GM12878 (cell line): ENCODE measurements at regions not wholly inside any gene's neighbourhood (a gene's known extent, or its start where the extent isn't known, plus 50 kb on each side); places are given as distances from the start of the nearest gene placed in this dataset.

Experiments used
- ATAC-seq: fragments of 200-7000 bp; cut with Tn5 transposase; 3 replicates; pipeline ENCODE4 v1.9.1; 2020; ENCODE audit warnings: mild to moderate bottlenecking, moderate library complexity
- BruUV-seq: library from RNA; stranded (reverse); fragments of 400-500 nt; replicated peaks from 2 replicates; lab custom pipeline; 2021; lab: Mats Ljungman, UMichigan
- CTCF ChIA-PET: fragments of 300-600 bp; sonication (Branson Sonifier 250); formaldehyde crosslinking; extraction: SDS; loops from one replicate; lab custom pipeline; 2021; ENCODE audit warnings: inconsistent platforms; lab: Yijun Ruan, JAX
- POLR2A ChIA-PET: fragments of 350-600 bp; formaldehyde crosslinking; extraction: SDS; loops from one replicate; lab custom pipeline; 2021; ENCODE audit warnings: inconsistent platforms; lab: Charles Lee
- RAD21 ChIA-PET: fragments of 300-600 bp; sonication (Branson Sonifier 250); formaldehyde crosslinking; loops from one replicate; lab custom pipeline; 2023; ENCODE audit warnings: antibody characterized with exemption; ENCODE audit not compliant: unreplicated experiment; lab: Charles Lee
- SMC1A ChIA-PET: fragments of 300-600 bp; sonication (Branson Sonifier 250); formaldehyde crosslinking; loops from one replicate; lab custom pipeline; 2023; ENCODE audit not compliant: unreplicated experiment, uncharacterized antibody; lab: Charles Lee
- DNase-seq: peaks from one replicate; pipeline ENCODE4 v3.0.0-alpha.2; 2011; ENCODE audit warnings: low read depth, low spot score
- FAIRE-seq: peaks from 3 replicates; lab custom pipeline; 2011; peaks lifted over from hg19 to GRCh38; lab: Jason Lieb, UNC
- H2AFZ ChIP-seq: 2 replicates; pipeline ENCODE4 v1.6.0; 2011; ENCODE audit warnings: low read depth, low read length, control low read depth; ENCODE audit not compliant: control insufficient read depth
- H3K27ac ChIP-seq: 2 replicates; pipeline ENCODE4 v1.5.1; 2011; ENCODE audit warnings: control low read depth; ENCODE audit not compliant: control insufficient read depth, insufficient read depth
- H3K27me3 ChIP-seq, 2 experiments: replicated peaks in 1 of 2; 2 replicates each; pipeline versions ENCODE4 v1.6.0 to v1.6.1; 2011; ENCODE audit warnings: low read length in 1 of 2; ENCODE audit not compliant: control insufficient read depth in 2 of 2, insufficient read depth in 2 of 2
- H3K36me3 ChIP-seq, 2 experiments: 2 replicates each; pipeline ENCODE4 v1.5.1; 2011; ENCODE audit warnings: low read length in 1 of 2; ENCODE audit not compliant: control insufficient read depth in 2 of 2, insufficient read depth in 2 of 2
- H3K4me1 ChIP-seq: 2 replicates; pipeline ENCODE4 v1.6.1; 2011; ENCODE audit warnings: mild to moderate bottlenecking, low read length, moderate library complexity, mixed read lengths; ENCODE audit not compliant: control insufficient read depth, insufficient read depth
- H3K4me2 ChIP-seq: 2 replicates; pipeline ENCODE4 v1.6.0; 2011; ENCODE audit warnings: control low read depth; ENCODE audit not compliant: control insufficient read depth, insufficient read depth
- H3K4me3 ChIP-seq: fragments of 200-600 bp; sonication (generic); 2 replicates; pipeline ENCODE4 v1.5.1; 2016
- H3K79me2 ChIP-seq: 2 replicates; pipeline ENCODE4 v1.6.0; 2011; ENCODE audit warnings: low read length; ENCODE audit not compliant: control insufficient read depth, insufficient read depth
- H3K9ac ChIP-seq: 2 replicates; pipeline ENCODE4 v1.8.0; 2011; ENCODE audit warnings: low read length, control low read depth, mixed read lengths; ENCODE audit not compliant: control insufficient read depth, insufficient read depth
- H3K9me3 ChIP-seq: replicated peaks from 3 replicates; pipeline ENCODE4 v1.5.1; 2011; ENCODE audit warnings: mild to moderate bottlenecking, low read length; ENCODE audit not compliant: control insufficient read depth, insufficient read depth
- H4K20me1 ChIP-seq: 2 replicates; pipeline ENCODE4 v1.6.0; 2011; ENCODE audit not compliant: control insufficient read depth, insufficient read depth
- ATF3 ChIP-seq: IDR thresholded peaks from 2 replicates; pipeline ENCODE4 v1.6.1; 2011; ENCODE audit warnings: low read depth, mild to moderate bottlenecking, low read length, moderate library complexity, borderline replicate concordance; ENCODE audit errors: extremely low read depth
- GATAD2B ChIP-seq: fragments of 450-650 bp; conservative IDR thresholded peaks from 2 replicates; pipeline ENCODE4 v1.6.1; 2017; ENCODE audit warnings: low read depth, mild to moderate bottlenecking, moderate library complexity
- HDAC6 ChIP-seq: fragments of 200-600 bp; sonication (generic); IDR thresholded peaks from one replicate; pipeline ENCODE4 v1.8.0; 2017; ENCODE audit warnings: antibody characterized with exemption; ENCODE audit not compliant: unreplicated experiment
- IKZF1 ChIP-seq: fragments of 450-650 bp; conservative IDR thresholded peaks from 2 replicates; pipeline ENCODE4 v1.6.1; 2017; ENCODE audit warnings: antibody characterized with exemption, mild to moderate bottlenecking
- IRF3 ChIP-seq: fragments of 450-650 bp; IDR thresholded peaks from 2 replicates; pipeline ENCODE4 v1.6.1; 2014; ENCODE audit warnings: mild to moderate bottlenecking
- MEF2A ChIP-seq: IDR thresholded peaks from 2 replicates; pipeline ENCODE4 v1.6.1; 2011; ENCODE audit warnings: low read depth, mild to moderate bottlenecking, low read length, moderate library complexity; ENCODE audit not compliant: insufficient read depth
- SIN3A ChIP-seq: IDR thresholded peaks from 2 replicates; pipeline ENCODE4 v1.6.1; 2012; ENCODE audit warnings: low read depth, low read length, improper control_type of control experiment
- SIX5 ChIP-seq: IDR thresholded peaks from 2 replicates; pipeline ENCODE4 v1.6.1; 2011; ENCODE audit warnings: mild to moderate bottlenecking, low read depth, low read length, moderate library complexity; ENCODE audit not compliant: severe bottlenecking
- SREBF1 ChIP-seq: IDR thresholded peaks from 2 replicates; pipeline ENCODE4 v1.6.1; 2012; ENCODE audit warnings: mild to moderate bottlenecking, low read length
- SUPT20H ChIP-seq: IDR thresholded peaks from 2 replicates; pipeline ENCODE4 v1.6.1; 2011; ENCODE audit warnings: low read depth, mild to moderate bottlenecking, low read length, moderate library complexity, borderline replicate concordance; ENCODE audit not compliant: control insufficient read depth
- TCF3 ChIP-seq: IDR thresholded peaks from 2 replicates; pipeline ENCODE4 v1.6.1; 2012; ENCODE audit warnings: low read depth, mild to moderate bottlenecking, low read length, borderline replicate concordance; ENCODE audit not compliant: insufficient read depth
- WGBS: methylation state at CpG from one replicate; pipeline ENCODE4 v1.1.6; 2016; ENCODE audit warnings: low lambda C conversion rate; ENCODE audit not compliant: insufficient replicate concordance, insufficient coverage; ENCODE audit errors: missing lambda C conversion rate; 5-methylcytosine and 5-hydroxymethylcytosine counted together
- in situ Hi-C: fragments of 300-500 bp; cut with MboI; formaldehyde crosslinking; loops from 9 replicates; pipeline ENCODE4 v1.14.3; 2018; ENCODE audit warnings: mixed read lengths
- intact Hi-C: fragments of 100-400 bp; cut with micrococcal nuclease; formaldehyde crosslinking; loops from one replicate; pipeline ENCODE4 v1.14.2; 2022; ENCODE audit not compliant: unreplicated experiment
- TF ChIP-seq, protein P1 (sequence below): fragments of 150-350 bp; IDR thresholded peaks from 2 replicates; pipeline ENCODE4 v1.6.1; 2016; ENCODE audit warnings: low read depth, low read length

- no peak for TF ChIP-seq HDAC6
- TF ChIP-seq, protein P1, sequence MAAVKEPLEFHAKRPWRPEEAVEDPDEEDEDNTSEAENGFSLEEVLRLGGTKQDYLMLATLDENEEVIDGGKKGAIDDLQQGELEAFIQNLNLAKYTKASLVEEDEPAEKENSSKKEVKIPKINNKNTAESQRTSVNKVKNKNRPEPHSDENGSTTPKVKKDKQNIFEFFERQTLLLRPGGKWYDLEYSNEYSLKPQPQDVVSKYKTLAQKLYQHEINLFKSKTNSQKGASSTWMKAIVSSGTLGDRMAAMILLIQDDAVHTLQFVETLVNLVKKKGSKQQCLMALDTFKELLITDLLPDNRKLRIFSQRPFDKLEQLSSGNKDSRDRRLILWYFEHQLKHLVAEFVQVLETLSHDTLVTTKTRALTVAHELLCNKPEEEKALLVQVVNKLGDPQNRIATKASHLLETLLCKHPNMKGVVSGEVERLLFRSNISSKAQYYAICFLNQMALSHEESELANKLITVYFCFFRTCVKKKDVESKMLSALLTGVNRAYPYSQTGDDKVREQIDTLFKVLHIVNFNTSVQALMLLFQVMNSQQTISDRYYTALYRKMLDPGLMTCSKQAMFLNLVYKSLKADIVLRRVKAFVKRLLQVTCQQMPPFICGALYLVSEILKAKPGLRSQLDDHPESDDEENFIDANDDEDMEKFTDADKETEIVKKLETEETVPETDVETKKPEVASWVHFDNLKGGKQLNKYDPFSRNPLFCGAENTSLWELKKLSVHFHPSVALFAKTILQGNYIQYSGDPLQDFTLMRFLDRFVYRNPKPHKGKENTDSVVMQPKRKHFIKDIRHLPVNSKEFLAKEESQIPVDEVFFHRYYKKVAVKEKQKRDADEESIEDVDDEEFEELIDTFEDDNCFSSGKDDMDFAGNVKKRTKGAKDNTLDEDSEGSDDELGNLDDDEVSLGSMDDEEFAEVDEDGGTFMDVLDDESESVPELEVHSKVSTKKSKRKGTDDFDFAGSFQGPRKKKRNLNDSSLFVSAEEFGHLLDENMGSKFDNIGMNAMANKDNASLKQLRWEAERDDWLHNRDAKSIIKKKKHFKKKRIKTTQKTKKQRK = no peak
- TF ChIP-seq SIX5 = no peak
These were observed 96.0 kb downstream of the DHCR7 start (continued) for GRCh38 chr11:71352226-71352625.

- Histone ChIP-seq H4K20me1 (no peaks in the 10 kb centered on the region), H3K9me3 (no peaks in the 10 kb centered on the region; the same call in 2 of the 3 replicates)
- TF ChIP-seq SREBF1 (no peak), SIX5 (no peak), SUPT20H (no peak), SIN3A (no peak), GATAD2B (no peak), ATF3 (no peak), MEF2A (no peak), IRF3 (no peak), TCF3 (no peak), IKZF1 (no peak)
- TF ChIP-seq, all 136 proteins: peak for 0
- no peak for DNase-seq
- ChIA-PET CTCF (no interaction called here), POLR2A (no interaction called here), RAD21 (no interaction called here), SMC1A (interaction anchor here (0.5 kb wide), 1 partner anchor 1846 kb away, joined by 4 read pairs; no protein-coding TSS in a partner anchor)
- Histone ChIP-seq H2AFZ (no peak overlapping the region), H3K79me2 (no peaks in the 10 kb centered on the region), H3K4me1 (no peaks in the 10 kb centered on the region), H3K27me3 (no peaks in the 10 kb centered on the region; a peak in 1 of 4 replicates), H3K4me2 (no peak overlapping the region), H3K4me3 (no peak overlapping the region), H3K9ac (no peak overlapping the region), H3K27ac (no peak overlapping the region), H3K36me3 (no peaks in the 10 kb centered on the region)
- intact Hi-C loops (no loop called here), in situ Hi-C loops (no loop called here)
- WGBS = 31% methylated on average over 12 of the region's 12 CpGs
- ATAC-seq = no peak
- BruUV-seq = no TSS peak
- no peak for FAIRE-seq
These were observed 97.2 kb upstream of the SHANK2 start for GRCh38 chr11:71349627-71350026.
